ENCODE measurements at regions not wholly inside any gene's neighbourhood (a gene's known extent, or its start where the extent isn't known, plus 50 kb on each side); places are given as distances from the start of the nearest gene placed in this dataset.
A peak's percentile ranks its signal among the peaks of the same experiment; 100 is the strongest.
"Not testable (repeated sequence)": the region's sequence is repeated elsewhere in the genome, so short reads cannot be mapped to it uniquely, and the experiment has no call there.

GRCh38 chrX:85808217-85808616 is 239.1 kb downstream of the CHM start:
- DNase-seq: no peak

- not testable (repeated sequence) for DNase-seq
Measured at GRCh38 chrX:85772391-85772790, 275.0 kb downstream of the CHM start.

GRCh38 chrX:85765651-85766050 is 281.7 kb downstream of the CHM start:
- no peak for DNase-seq

DNA sequence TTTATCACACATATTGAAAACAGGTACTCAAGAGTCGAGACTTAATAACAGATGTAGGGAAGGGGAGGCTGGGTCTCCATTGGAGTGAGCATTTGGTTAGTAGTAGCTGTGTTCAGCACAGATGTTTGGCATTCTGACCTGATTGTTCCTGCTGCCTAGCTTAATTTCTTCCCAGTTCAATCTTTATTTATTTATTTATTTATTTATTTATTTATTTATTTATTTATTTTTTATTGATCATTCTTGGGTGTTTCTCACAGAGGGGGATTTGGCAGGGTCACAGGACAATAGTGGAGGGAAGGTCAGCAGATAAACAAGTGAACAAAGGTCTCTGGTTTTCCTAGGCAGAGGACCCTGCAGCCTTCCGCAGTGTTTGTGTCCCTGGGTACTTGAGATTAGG is 324.3 kb downstream of the CHM start:
- DNase-seq: not testable (repeated sequence)

DNA sequence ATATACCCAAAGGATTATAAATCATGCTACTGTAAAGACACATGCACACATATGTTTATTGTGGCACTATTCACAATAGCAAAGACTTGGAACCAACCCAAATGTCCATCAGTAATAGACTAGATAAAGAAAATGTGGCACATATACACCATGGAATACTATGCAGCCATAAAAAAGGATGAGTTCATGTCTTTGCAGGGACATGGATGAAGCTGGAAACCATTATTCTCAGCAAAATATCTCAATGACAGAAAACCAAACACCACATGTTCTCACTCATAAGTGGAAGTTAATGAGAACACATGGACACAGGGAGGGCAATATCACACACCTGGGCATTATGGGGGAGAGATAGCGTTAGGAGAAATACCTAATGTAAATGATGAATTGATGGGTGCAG is 323.8 kb upstream of the POF1B start:
- not testable (repeated sequence) for DNase-seq

GRCh38 chrX:85698921-85699320 is 319.5 kb upstream of the POF1B start:
- DNase-seq: no peak

- DNase-seq: no peak
Measured at GRCh38 chrX:85685843-85686242, 306.4 kb upstream of the POF1B start.

GRCh38 chrX:85666471-85666870 is 287.0 kb upstream of the POF1B start:
- no peak for DNase-seq

DNA sequence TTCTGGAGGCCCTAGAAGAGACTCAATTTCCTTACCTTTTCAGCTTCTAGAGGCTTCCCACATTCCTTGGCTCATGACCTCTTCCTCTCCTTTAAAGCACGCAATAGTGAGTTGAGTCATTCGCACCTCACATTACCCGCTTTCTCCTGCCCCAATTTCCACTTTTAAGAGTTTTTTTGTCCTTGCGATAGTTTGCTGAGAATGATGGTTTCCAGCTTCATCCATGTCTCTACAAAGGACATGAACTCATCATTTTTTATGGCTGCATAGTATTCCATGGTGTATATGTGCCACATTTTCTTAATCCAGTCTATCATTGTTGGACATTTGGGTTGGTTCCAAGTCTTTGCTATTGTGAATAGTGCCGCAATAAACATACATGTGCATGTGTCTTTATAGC is 284.5 kb upstream of the POF1B start:
- not testable (repeated sequence) for DNase-seq

DNA sequence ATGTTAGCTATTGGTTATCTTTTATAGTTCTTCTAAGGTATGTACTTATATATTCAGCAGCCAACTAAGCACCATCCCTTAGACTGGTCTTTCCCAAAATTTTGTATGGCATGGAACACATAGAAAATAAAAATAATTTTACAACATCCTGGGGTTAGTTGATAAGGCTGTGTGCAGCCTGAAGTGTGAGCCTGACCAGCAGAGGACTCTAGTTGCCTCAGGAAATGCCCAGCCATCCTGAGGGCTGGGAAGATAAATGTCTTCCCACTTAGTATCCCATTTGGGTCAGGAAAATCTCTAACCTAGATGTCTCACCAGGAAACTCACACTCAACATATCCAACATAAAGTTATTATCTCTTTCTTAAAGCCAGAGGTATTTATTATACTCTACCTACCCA is 251.4 kb upstream of the POF1B start:
- DNase-seq: no peak

GRCh38 chrX:85627363-85627762 is 247.9 kb upstream of the POF1B start:
- DNase-seq: no peak

DNA sequence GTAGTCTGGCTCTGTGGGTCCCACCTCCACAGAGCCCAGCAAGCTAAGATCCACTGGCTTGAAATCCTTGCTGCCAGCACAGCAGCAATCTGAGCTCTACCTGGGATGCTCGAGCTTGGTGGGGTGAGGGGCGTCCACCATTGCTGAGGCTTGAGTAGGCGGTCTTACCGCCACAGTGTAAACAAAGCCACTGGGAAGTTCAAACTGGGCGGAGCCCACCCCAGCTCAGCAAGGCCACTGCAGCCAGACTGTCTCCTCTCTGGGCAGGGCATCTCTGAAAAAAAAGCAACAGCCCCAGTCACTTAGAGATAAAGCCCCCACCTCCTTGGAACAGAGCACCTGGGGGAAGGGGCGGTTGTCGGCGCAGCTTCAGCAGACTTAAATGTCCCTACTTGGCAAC is 243.2 kb upstream of the POF1B start:
- no peak for DNase-seq

DNA sequence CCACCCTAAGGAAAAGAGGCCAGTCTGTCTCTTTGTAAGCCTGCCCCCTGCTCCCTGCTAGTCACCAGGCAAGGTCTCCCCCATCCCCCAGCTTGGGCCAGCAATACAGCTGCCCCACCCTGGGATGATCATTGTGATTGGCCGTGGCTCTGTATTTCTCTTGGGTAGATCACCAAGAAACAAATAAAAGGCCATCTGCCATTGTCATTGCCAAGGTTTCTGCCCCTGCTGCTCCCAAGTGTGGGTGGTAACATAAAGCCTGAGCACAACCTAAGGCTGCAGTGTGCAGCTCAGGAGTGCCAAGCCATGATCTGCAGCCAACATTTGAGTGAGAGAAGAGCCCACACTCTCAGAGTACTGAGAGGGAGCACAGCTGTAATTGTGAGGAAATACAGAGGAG is 241.0 kb upstream of the POF1B start:
- no peak for DNase-seq

- no peak for DNase-seq
Measured at GRCh38 chrX:85619962-85620361, 240.5 kb upstream of the POF1B start.

DNA sequence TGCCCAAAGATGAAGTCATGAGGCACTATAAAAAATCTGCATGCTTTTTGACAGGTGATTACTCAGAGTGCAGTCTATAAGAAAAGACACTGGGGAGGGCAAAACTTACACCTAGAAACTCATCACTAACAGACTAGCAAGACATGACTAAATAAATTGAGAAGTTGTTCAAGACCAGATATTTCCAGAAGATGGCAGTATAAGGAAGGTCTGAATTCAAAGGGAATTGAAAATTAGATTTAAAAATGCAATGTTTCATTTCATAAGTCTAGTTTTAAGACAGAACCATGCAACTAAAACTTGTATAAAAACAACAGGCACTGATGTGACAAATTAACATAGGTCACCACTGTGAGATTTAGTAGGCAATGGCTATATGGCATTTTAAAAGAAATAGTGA is 232.5 kb upstream of the POF1B start:
- DNase-seq: no peak

- no peak for DNase-seq
Measured at GRCh38 chrX:85592980-85593379, 213.5 kb upstream of the POF1B start.

DNA sequence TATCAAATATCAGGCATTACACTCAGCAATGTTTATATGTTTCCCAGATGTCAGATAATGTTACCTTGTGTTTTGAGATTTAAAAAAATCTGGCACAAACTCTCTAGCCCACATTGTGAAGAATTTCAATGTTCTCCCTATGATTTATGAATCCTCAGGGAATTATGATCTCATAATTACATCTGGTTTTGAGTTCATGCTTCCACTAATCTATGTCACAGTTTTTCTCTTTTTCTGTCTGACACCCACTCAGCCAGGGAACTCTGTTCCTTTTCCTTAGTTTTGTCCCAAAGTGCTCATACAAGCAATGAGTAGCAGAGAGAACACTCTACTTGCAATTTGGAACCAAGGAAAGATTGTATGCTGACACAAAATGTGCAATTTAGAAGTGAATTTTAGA is 212.1 kb upstream of the POF1B start:
- no peak for DNase-seq

- no peak for DNase-seq
Measured at GRCh38 chrX:85590638-85591037, 211.2 kb upstream of the POF1B start.

- DNase-seq: peak in 1 of 2 experiments; percentile 19
Measured at GRCh38 chrX:85573801-85574200, 194.3 kb upstream of the POF1B start.

DNA sequence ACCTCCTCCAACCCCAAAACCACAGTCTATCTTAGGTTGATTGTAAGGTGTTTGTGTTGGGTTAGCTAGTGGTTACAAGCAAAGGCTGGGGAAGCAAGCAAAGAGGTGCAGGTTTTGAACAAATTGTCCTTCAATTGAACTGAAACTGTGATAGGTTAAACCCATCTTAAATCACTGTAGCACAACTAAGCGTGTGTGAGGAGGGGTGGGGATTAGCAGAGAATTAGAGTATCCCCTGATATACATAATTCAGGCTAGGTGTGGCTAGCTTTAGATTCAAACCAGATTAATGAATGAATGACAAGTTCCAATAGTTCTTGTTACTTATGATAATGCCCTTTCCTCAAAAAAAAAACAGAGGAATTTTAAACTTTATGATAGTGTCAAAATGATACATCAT is 191.0 kb upstream of the POF1B start:
- DNase-seq: no peak

DNA sequence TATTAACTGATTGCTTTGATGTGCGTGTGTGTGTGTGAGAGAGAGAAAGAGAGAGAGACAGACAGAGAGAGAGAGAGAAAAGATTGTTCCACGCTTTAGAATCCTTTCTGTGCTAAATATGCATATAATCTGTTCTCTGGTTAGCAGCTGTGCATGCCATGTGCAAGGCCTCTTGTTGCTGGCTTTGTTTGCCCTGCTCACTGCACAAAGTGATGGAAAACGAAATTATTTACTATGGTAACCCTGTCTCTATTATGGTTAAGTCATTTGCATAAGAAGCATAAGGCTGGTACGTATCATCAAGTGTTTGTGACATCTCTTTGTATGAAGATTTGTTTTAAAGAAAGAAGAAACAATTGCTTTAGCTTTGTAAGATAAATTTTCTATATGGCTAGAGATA is 190.2 kb upstream of the POF1B start:
- DNase-seq: no peak

GRCh38 chrX:85569096-85569495 is 189.6 kb upstream of the POF1B start:
- no peak for DNase-seq

- DNase-seq: no peak
Measured at GRCh38 chrX:85561231-85561630, 181.8 kb upstream of the POF1B start.

- no peak for DNase-seq
Measured at GRCh38 chrX:85544609-85545008, 165.1 kb upstream of the POF1B start.

DNA sequence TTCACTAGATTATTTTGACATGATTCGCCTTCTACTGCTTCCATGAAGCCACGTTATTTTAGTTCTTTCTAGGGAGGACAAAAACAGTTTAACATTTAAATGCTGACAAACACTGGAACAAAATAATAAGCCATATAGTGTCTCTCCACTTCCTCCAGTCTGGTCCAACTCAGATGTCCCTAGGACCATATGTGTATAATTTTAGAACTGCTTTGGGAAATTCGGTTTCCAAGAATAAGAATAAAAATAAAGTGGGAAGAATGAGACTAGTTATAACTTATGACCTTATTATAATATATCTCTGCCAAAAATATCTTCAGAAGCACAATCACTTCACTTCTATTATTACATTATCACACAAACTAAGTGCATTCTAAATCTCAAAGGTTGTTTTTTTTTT is 164.4 kb upstream of the POF1B start:
- no peak for DNase-seq

DNA sequence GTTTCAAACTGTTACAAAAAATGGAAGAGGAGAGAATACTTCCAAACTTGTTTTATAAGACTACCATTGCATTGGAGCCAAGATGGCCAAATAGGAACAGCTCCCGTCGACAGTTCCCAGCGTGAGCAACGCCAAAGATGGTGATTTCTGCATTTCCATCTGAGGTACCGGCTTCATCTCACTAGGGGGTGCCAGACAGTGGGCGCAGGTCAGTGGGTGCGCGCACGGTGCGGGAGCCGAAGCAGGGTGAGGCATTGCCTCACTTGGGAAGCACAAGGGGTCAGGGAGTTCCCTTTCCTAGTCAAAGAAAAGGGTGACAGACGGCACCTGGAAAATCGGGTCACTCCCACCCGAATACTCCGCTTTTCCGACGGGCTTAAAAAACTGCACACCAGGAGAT is 149.7 kb upstream of the POF1B start:
- DNase-seq: not testable (repeated sequence)
